Ovary (tissue), 7 donors: ENCODE measurements at regions not wholly inside any gene's neighbourhood (a gene's known extent, or its start where the extent isn't known, plus 50 kb on each side); places are given as distances from the start of the nearest gene placed in this dataset.

ENCODE experiments used
- DNase-seq, 5 donors: peaks; one replicate each; pipeline ENCODE4 v3.0.0-alpha.2; 2019 to 2020
- H3K27ac ChIP-seq, 2 donors: fragments of 200-600 bp; one replicate each; pipeline versions ENCODE4 v1.5.1 to v1.8.0; 2019 to 2022
- H3K27me3 ChIP-seq: fragments of 200-600 bp; one replicate; pipeline ENCODE4 v1.8.0; 2022
- H3K36me3 ChIP-seq: fragments of 200-600 bp; sonication (generic); one replicate; pipeline ENCODE4 v1.5.1; 2019
- H3K4me1 ChIP-seq: one replicate; pipeline ENCODE4 v1.8.1; 2013; ENCODE audit warnings: mild to moderate bottlenecking, moderate library complexity; ENCODE audit not compliant: insufficient read depth
- H3K4me3 ChIP-seq: fragments of 200-600 bp; sonication (generic); one replicate; pipeline ENCODE4 v1.5.1; 2017
- H3K9me3 ChIP-seq, 2 donors: fragments of 200-600 bp in 1 of 2; sonication (generic) in 1 of 2; one replicate each; pipeline versions ENCODE4 v1.5.1 to v1.8.1; 2013 to 2019; ENCODE audit warnings: mild to moderate bottlenecking in 1 of 2, moderate library complexity in 1 of 2
- EP300 ChIP-seq: sonication (generic); formaldehyde crosslinking; IDR thresholded peaks from one replicate; pipeline ENCODE4 v1.6.1; 2017; ENCODE audit warnings: antibody characterized with exemption
- POLR2A ChIP-seq: fragments of 450-650 bp; IDR thresholded peaks from one replicate; pipeline ENCODE4 v1.6.1; 2017; ENCODE audit warnings: antibody characterized with exemption, mild to moderate bottlenecking, moderate library complexity
- WGBS, 3 donors: extraction: QIAGEN DNeasy Blood & Tissue Kit in 1 of 3; methylation state at CpG; one replicate each; pipeline versions ENCODE4 v1.1.5 to v1.1.7; 2013 to 2017; 5-methylcytosine and 5-hydroxymethylcytosine counted together
- intact Hi-C, 4 donors: fragments of 100-400 bp; cut with DNase I; formaldehyde crosslinking; loops; one replicate each; pipeline versions ENCODE4 v1.11.0 to v1.15.1; 2022 to 2023
- TF ChIP-seq, protein P1 (sequence below), 3 donors: fragments of 450-650 bp in 2 of 3; fragments of 200-600 bp in 1 of 3; IDR thresholded peaks; one replicate each; pipeline versions ENCODE4 v1.5.1 to v1.8.0; 2016 to 2022; ENCODE audit warnings: antibody characterized with exemption in 3 of 3, mild to moderate bottlenecking in 1 of 3
- donor health status: DM: no; HTN: no; CAD: no; lungs with moderate emphysema.
- donor health status: DM: no; HTN: no; CAD: no.
- donor health status: Bipolar disorder and iron deficiency.
- donor health status: DM: no; HTN: no; CAD: no.
- donor health status: DM: yes; HTN: yes; CAD: no.

DNA sequence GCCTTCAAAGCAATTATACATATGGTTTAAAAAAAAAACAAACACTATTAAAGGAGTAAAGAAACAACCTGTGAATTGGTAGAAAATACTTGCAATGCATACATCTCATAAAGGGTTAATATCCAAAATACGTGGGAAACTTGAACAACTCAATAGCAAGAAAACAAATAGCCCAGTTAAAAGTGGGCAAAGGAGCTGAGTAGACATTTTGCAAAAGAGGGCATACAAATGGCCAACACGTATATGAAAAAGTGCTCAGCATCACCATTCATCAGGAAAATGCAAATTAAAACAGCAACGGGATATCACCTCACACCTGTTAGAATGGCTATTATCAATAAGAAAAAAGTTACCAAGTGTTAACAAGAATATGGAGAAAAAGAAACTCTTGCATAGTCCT lies 298.3 kb upstream of the RBMS1 start:
- no peaks in the 10 kb centered on the region for H3K4me1 ChIP-seq
- no peaks in the 10 kb centered on the region for H3K9me3 ChIP-seq
- TF ChIP-seq, protein P1, sequence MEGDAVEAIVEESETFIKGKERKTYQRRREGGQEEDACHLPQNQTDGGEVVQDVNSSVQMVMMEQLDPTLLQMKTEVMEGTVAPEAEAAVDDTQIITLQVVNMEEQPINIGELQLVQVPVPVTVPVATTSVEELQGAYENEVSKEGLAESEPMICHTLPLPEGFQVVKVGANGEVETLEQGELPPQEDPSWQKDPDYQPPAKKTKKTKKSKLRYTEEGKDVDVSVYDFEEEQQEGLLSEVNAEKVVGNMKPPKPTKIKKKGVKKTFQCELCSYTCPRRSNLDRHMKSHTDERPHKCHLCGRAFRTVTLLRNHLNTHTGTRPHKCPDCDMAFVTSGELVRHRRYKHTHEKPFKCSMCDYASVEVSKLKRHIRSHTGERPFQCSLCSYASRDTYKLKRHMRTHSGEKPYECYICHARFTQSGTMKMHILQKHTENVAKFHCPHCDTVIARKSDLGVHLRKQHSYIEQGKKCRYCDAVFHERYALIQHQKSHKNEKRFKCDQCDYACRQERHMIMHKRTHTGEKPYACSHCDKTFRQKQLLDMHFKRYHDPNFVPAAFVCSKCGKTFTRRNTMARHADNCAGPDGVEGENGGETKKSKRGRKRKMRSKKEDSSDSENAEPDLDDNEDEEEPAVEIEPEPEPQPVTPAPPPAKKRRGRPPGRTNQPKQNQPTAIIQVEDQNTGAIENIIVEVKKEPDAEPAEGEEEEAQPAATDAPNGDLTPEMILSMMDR (IDR thresholded peaks at IDR 0.05), result no peak
- TF ChIP-seq EP300 (no peak), POLR2A (no peak)
- WGBS, 3 donors, result 69 to 77% (median 73%) methylated on average over 3 of the region's 3 CpGs
- no peak for DNase-seq
- H3K4me3 ChIP-seq, result no peak overlapping the region
- H3K27me3 ChIP-seq, result no peaks in the 10 kb centered on the region
- H3K36me3 ChIP-seq, result no peaks in the 10 kb centered on the region
- no peak overlapping the region for H3K27ac ChIP-seq
- intact Hi-C loops, result no loop called here

DNA sequence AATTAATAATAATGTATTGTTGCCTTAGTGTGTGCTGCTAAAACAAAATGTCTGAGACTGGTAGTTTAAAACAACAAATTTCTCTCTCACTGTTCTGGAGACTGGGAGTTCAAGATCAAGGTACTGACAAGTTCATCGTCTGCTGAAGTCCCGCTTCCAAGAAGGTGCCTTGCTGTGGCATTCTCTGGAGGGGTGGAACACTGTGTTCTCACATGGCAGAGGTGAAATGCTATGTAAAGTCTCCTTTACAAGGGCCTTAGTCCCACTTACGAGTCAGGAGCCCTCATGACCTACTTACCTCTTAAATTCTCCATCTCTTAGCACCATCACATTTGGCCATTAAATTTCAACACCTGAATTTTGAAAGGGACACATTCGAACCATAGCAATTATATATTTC lies 299.2 kb upstream of the RBMS1 start:
- no peak for DNase-seq

DNA sequence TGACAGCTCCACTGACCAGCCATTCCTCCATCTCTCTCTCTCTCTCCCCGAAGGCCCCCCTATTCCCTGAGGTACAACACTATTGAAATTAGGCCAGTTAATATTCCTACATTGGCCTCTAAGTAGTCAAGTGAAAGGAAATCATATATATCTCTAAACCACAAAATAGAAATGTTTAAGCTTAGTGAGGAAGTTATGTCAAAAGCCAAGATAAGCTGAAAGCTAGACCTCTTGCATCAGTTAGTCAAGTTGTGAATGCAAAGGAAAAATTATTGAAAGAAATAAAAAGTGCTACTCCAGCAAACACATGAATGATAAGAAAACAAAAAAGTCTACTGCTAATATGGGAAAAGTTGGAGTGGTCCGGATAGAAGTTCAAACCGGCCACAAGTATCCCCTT lies 301.3 kb upstream of the RBMS1 start:
- no peaks in the 10 kb centered on the region for H3K27me3 ChIP-seq
- no peak overlapping the region for H3K4me3 ChIP-seq
- TF ChIP-seq EP300, result no peak
- TF ChIP-seq POLR2A, result no peak
- TF ChIP-seq, protein P1 (IDR thresholded peaks at IDR 0.05), result no peak
- H3K9me3 ChIP-seq, result no peaks in the 10 kb centered on the region
- no peaks in the 10 kb centered on the region for H3K36me3 ChIP-seq
- H3K4me1 ChIP-seq, result no peaks in the 10 kb centered on the region
- intact Hi-C loops, result no loop called here
- no peak for DNase-seq
- H3K27ac ChIP-seq, result no peak overlapping the region
- 92 to 93% (median 93%) methylated on average over 3 of the region's 3 CpGs for WGBS, 3 donors

More for the DNA sequence above, 299.2 kb upstream of the RBMS1 start:
- H3K4me3 ChIP-seq, result no peak overlapping the region
- H3K27me3 ChIP-seq, result no peaks in the 10 kb centered on the region
- H3K27ac ChIP-seq, result no peak overlapping the region
- H3K9me3 ChIP-seq, result no peaks in the 10 kb centered on the region
- 71 to 74% (median 72%) methylated on average over 4 of the region's 4 CpGs for WGBS, 3 donors
- intact Hi-C loops, result no loop called here
- TF ChIP-seq, protein P1 (IDR thresholded peaks at IDR 0.05), result no peak
- TF ChIP-seq EP300, result no peak
- TF ChIP-seq POLR2A, result no peak
- H3K4me1 ChIP-seq, result no peaks in the 10 kb centered on the region
- no peaks in the 10 kb centered on the region for H3K36me3 ChIP-seq

DNA sequence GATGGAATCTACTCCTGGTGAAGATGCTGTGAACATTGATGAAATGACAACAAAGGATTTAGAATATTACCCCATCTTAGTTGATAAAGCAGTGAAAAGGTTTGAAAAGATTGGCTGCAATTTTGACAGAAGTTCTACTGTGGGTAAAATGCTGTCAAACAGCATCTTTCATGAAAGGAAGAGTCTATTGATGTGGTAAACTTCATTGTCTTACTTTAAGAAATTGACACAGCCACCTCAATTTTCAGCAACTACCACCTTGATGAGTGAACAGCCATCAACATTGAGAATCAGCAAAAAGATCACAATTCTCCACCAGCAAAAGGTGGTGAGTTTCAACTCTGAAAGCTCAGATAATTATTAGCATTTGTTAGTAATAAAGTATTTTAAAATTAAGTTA lies 310.3 kb upstream of the RBMS1 start:
- H3K27me3 ChIP-seq, result no peaks in the 10 kb centered on the region
- no peaks in the 10 kb centered on the region for H3K4me1 ChIP-seq
- TF ChIP-seq, protein P1 (IDR thresholded peaks at IDR 0.05), result no peak
- TF ChIP-seq EP300, result no peak
- TF ChIP-seq POLR2A, result no peak
- H3K27ac ChIP-seq, result no peak overlapping the region
- intact Hi-C loops, result no loop called here
- DNase-seq, result no peak
- H3K9me3 ChIP-seq, result no peaks in the 10 kb centered on the region
- no peak overlapping the region for H3K4me3 ChIP-seq
- H3K36me3 ChIP-seq, result no peaks in the 10 kb centered on the region

DNA sequence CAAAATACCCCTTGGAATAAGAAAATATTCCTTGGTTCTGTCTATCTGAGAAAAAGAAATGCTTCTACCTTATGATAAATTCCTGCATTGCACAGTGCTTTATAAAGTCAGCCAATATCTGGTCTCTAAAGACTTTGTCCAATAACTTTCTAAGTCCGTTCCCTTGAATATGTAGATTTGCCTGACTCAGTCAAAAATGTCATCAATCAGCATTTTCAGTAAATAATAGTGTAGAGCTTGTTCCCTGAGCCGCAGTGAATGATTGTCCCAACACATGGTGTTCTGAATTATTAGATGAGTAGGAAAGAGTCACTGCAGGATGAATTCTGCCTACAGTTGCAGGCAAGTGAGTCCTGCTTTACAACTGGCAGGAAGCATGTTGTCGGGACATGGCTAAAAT lies 316.8 kb upstream of the RBMS1 start:
- Histone ChIP-seq H3K36me3 (no peaks in the 10 kb centered on the region), H3K27ac (no peak overlapping the region), H3K27me3 (no peaks in the 10 kb centered on the region), H3K4me3 (no peak overlapping the region), H3K9me3 (no peaks in the 10 kb centered on the region), H3K4me1 (peaks cover 3% of the 10 kb centered on the region)
- no peak for DNase-seq
- 82 to 90% (median 89%) methylated on average over 3 of the region's 3 CpGs for WGBS, 3 donors
- intact Hi-C loops, result no loop called here
- TF ChIP-seq, protein P1 (IDR thresholded peaks at IDR 0.05), result no peak
- TF ChIP-seq EP300, result no peak
- no peak for TF ChIP-seq POLR2A
